ENCODE measurements at regions not wholly inside any gene's neighbourhood (a gene's known extent, or its start where the extent isn't known, plus 50 kb on each side); places are given as distances from the start of the nearest gene placed in this dataset.

DNA sequence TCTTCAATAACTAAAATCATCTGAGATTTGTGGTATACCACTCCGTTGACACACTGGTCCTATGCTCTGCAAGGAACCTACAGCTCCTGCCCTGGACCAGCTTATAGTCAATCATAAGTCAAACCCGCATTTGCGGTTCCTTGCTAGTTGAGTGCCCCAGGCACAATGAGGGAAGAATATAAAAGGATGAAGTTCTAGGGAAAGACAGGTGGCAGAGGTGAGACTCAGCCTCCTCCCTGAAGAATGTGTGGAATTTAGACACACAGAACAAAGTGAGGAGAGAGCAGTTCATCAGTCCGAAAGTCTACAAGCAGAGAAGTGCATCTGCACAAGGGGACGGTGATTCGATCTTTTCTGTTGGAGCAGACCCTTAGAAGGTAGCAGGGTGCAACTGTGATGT lies 615.0 kb upstream of the FANCL start:
- Histone ChIP-seq H3K4me2 (ENCODE audit: control insufficient read depth, insufficient read depth) (no peak overlapping the region), H3K9ac (ENCODE audit: control insufficient read depth, insufficient read depth, low read length) (no peak overlapping the region), H3K4me1 (ENCODE audit: control insufficient read depth, insufficient read depth, low read length) (no peaks in the 10 kb centered on the region), H3K79me2 (ENCODE audit: control insufficient read depth, insufficient read depth, low read length) (no peaks in the 10 kb centered on the region), H3K27ac (ENCODE audit: control insufficient read depth, insufficient read depth) (no peak overlapping the region), H2AFZ (ENCODE audit: control insufficient read depth, low read depth, low read length) (no peak overlapping the region), H3K4me3 (no peak overlapping the region), H3K27me3 (replicated peaks in 1 of 2; ENCODE audit: control insufficient read depth in 2 of 2, insufficient read depth in 2 of 2, low read length in 1 of 2) (no peaks in the 10 kb centered on the region), H3K36me3 (ENCODE audit: control insufficient read depth in 2 of 2, insufficient read depth in 2 of 2, low read length in 1 of 2) (no peaks in the 10 kb centered on the region), H3K9me3 (replicated peaks; ENCODE audit: control insufficient read depth, insufficient read depth, low read length) (no peaks in the 10 kb centered on the region), H4K20me1 (ENCODE audit: control insufficient read depth, insufficient read depth) (no peaks in the 10 kb centered on the region)
- in situ Hi-C loops (cut with MboI) (no loop called here), intact Hi-C loops (cut with micrococcal nuclease; ENCODE audit: unreplicated experiment) (no loop called here)
- SMC1A ChIA-PET (ENCODE audit: uncharacterized antibody, unreplicated experiment): no interaction called here
- POLR2A ChIA-PET: no interaction called here
- no peak for ATAC-seq
- WGBS (ENCODE audit: insufficient coverage, insufficient replicate concordance, low lambda C conversion rate, missing lambda C conversion rate): 53% methylated on average over 6 of the region's 6 CpGs
- RAD21 ChIA-PET (ENCODE audit: unreplicated experiment): no interaction called here
- no peak for FAIRE-seq
- BruUV-seq (replicated peaks): no TSS peak
- TF ChIP-seq PAX8 (IDR thresholded peaks at IDR 0.05) (no peak), CHD4 (IDR thresholded peaks at IDR 0.05) (no peak), TCF3 (IDR thresholded peaks at IDR 0.05; ENCODE audit: borderline replicate concordance, insufficient read depth, low read depth, low read length) (no peak), ZNF384 (IDR thresholded peaks at IDR 0.05; ENCODE audit: borderline replicate concordance, low read depth, low read length) (no peak), SREBF2 (IDR thresholded peaks at IDR 0.05; ENCODE audit: low read length) (no peak), RB1 (IDR thresholded peaks at IDR 0.05; ENCODE audit: borderline replicate concordance) (no peak), NR2C2 (IDR thresholded peaks at IDR 0.05; ENCODE audit: borderline replicate concordance, control insufficient read depth, insufficient read length, low read depth) (no peak), SMAD1 (IDR thresholded peaks at IDR 0.05; ENCODE audit: low read depth, partially characterized antibody) (no peak), POU2F2 (IDR thresholded peaks at IDR 0.05; ENCODE audit: borderline replicate concordance, low read depth, low read length) (no peak), ZSCAN29 (IDR thresholded peaks at IDR 0.05) (no peak), ATF7 (IDR thresholded peaks at IDR 0.05; ENCODE audit: low read depth) (no peak), WRNIP1 (IDR thresholded peaks at IDR 0.05; ENCODE audit: borderline replicate concordance, low read depth, low read length) (no peak)
- TF ChIP-seq, protein P1, sequence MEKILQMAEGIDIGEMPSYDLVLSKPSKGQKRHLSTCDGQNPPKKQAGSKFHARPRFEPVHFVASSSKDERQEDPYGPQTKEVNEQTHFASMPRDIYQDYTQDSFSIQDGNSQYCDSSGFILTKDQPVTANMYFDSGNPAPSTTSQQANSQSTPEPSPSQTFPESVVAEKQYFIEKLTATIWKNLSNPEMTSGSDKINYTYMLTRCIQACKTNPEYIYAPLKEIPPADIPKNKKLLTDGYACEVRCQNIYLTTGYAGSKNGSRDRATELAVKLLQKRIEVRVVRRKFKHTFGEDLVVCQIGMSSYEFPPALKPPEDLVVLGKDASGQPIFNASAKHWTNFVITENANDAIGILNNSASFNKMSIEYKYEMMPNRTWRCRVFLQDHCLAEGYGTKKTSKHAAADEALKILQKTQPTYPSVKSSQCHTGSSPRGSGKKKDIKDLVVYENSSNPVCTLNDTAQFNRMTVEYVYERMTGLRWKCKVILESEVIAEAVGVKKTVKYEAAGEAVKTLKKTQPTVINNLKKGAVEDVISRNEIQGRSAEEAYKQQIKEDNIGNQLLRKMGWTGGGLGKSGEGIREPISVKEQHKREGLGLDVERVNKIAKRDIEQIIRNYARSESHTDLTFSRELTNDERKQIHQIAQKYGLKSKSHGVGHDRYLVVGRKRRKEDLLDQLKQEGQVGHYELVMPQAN (conservative IDR thresholded peaks at IDR 0.05): no peak
- TF ChIP-seq, protein P2, sequence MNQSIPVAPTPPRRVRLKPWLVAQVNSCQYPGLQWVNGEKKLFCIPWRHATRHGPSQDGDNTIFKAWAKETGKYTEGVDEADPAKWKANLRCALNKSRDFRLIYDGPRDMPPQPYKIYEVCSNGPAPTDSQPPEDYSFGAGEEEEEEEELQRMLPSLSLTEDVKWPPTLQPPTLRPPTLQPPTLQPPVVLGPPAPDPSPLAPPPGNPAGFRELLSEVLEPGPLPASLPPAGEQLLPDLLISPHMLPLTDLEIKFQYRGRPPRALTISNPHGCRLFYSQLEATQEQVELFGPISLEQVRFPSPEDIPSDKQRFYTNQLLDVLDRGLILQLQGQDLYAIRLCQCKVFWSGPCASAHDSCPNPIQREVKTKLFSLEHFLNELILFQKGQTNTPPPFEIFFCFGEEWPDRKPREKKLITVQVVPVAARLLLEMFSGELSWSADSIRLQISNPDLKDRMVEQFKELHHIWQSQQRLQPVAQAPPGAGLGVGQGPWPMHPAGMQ (IDR thresholded peaks at IDR 0.05; ENCODE audit: borderline replicate concordance): no peak
- CTCF ChIA-PET: interaction anchor here (1.8 kb wide), 2 partner anchors 16 to 17 kb away, joined by 4 read pairs; no protein-coding TSS in a partner anchor
- DNase-seq (ENCODE audit: low read depth, low spot score): no peak

Data from GM12878 (cell line).